ENCODE measurements at regions not wholly inside any gene's neighbourhood (a gene's known extent, or its start where the extent isn't known, plus 50 kb on each side); places are given as distances from the start of the nearest gene placed in this dataset.

- no peaks in the 10 kb centered on the region for H3K4me1 ChIP-seq (ENCODE audit: control insufficient read depth, low read length)
- peaks cover 6% of the 10 kb centered on the region; the same call in 1 of the 2 replicates for H3K9me3 ChIP-seq (ENCODE audit: control insufficient read depth, insufficient read depth, low read length)
- H3K9me2 ChIP-seq (replicated peaks; ENCODE audit: control insufficient read depth, low read length): no peaks in the 10 kb centered on the region
- H4K20me1 ChIP-seq (ENCODE audit: control insufficient read depth, insufficient read depth, low read depth, low read length): no peaks in the 10 kb centered on the region
- no peak for TF ChIP-seq EZH2phosphoT487 (IDR thresholded peaks at IDR 0.05; ENCODE audit: borderline replicate concordance, low read length)
- H3K79me2 ChIP-seq (ENCODE audit: control insufficient read depth, low read length): no peaks in the 10 kb centered on the region
- no peak overlapping the region for H3K4me2 ChIP-seq (ENCODE audit: low read length)
- no peak overlapping the region for H3K4me3 ChIP-seq (ENCODE audit: low read length)
- no peak overlapping the region for H3K27ac ChIP-seq (ENCODE audit: low read depth, low read length)
- H3K36me3 ChIP-seq (ENCODE audit: control insufficient read depth, low read length): no peaks in the 10 kb centered on the region
- H3K27me3 ChIP-seq (ENCODE audit: control insufficient read depth, low read length): no peaks in the 10 kb centered on the region
- H3F3A ChIP-seq (ENCODE audit: control insufficient read depth, insufficient read depth): no peaks in the 10 kb centered on the region
These were observed 640.6 kb downstream of the EPHA4 start for GRCh38 chr2:220931491-220931890.

DNA sequence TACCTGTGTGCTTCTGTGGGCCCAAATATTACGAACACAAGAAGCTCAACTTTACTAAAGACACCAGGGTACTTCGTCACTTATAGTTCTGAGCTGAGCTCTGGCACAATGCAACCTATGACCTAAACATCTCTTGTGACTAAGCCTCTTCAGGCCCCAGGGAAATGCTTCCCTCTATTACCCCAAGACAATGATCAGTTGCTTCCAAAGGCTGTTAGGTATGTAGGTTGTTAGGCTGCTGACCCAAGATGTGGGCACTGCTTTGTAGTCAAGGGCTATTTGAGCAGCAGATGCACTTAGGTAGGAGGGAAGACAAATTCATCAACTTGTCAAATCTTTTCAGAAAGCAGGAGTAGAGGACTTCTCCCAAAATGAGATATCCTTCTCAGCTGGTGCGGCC, 640.1 kb downstream of the EPHA4 start:
- Histone ChIP-seq H3K36me3 (ENCODE audit: control insufficient read depth, low read length) (no peaks in the 10 kb centered on the region), H3K27me3 (ENCODE audit: control insufficient read depth, low read length) (no peaks in the 10 kb centered on the region), H3K9me2 (replicated peaks; ENCODE audit: control insufficient read depth, low read length) (no peaks in the 10 kb centered on the region), H3K79me2 (ENCODE audit: control insufficient read depth, low read length) (no peaks in the 10 kb centered on the region), H3K27ac (ENCODE audit: low read depth, low read length) (no peak overlapping the region), H3K4me3 (ENCODE audit: low read length) (no peak overlapping the region), H3K9me3 (ENCODE audit: control insufficient read depth, insufficient read depth, low read length) (peaks cover 2% of the 10 kb centered on the region; the same call in 1 of the 2 replicates), H3F3A (ENCODE audit: control insufficient read depth, insufficient read depth) (no peaks in the 10 kb centered on the region), H3K4me2 (ENCODE audit: low read length) (no peak overlapping the region), H3K4me1 (ENCODE audit: control insufficient read depth, low read length) (no peaks in the 10 kb centered on the region), H4K20me1 (ENCODE audit: control insufficient read depth, insufficient read depth, low read depth, low read length) (no peaks in the 10 kb centered on the region)
- TF ChIP-seq EZH2phosphoT487 (IDR thresholded peaks at IDR 0.05; ENCODE audit: borderline replicate concordance, low read length): no peak
- TF ChIP-seq, protein P1, sequence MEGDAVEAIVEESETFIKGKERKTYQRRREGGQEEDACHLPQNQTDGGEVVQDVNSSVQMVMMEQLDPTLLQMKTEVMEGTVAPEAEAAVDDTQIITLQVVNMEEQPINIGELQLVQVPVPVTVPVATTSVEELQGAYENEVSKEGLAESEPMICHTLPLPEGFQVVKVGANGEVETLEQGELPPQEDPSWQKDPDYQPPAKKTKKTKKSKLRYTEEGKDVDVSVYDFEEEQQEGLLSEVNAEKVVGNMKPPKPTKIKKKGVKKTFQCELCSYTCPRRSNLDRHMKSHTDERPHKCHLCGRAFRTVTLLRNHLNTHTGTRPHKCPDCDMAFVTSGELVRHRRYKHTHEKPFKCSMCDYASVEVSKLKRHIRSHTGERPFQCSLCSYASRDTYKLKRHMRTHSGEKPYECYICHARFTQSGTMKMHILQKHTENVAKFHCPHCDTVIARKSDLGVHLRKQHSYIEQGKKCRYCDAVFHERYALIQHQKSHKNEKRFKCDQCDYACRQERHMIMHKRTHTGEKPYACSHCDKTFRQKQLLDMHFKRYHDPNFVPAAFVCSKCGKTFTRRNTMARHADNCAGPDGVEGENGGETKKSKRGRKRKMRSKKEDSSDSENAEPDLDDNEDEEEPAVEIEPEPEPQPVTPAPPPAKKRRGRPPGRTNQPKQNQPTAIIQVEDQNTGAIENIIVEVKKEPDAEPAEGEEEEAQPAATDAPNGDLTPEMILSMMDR (IDR thresholded peaks at IDR 0.05; ENCODE audit: low read depth, low read length, poor library complexity, severe bottlenecking): no peak

- Histone ChIP-seq H3K4me2 (ENCODE audit: low read length) (no peak overlapping the region), H3K9me3 (ENCODE audit: control insufficient read depth, insufficient read depth, low read length) (no peaks in the 10 kb centered on the region), H3K4me3 (ENCODE audit: low read length) (no peak overlapping the region), H3F3A (ENCODE audit: control insufficient read depth, insufficient read depth) (no peaks in the 10 kb centered on the region), H3K79me2 (ENCODE audit: control insufficient read depth, low read length) (no peaks in the 10 kb centered on the region), H3K36me3 (ENCODE audit: control insufficient read depth, low read length) (no peaks in the 10 kb centered on the region), H4K20me1 (ENCODE audit: control insufficient read depth, insufficient read depth, low read depth, low read length) (no peaks in the 10 kb centered on the region), H3K27me3 (ENCODE audit: control insufficient read depth, low read length) (no peaks in the 10 kb centered on the region), H3K4me1 (ENCODE audit: control insufficient read depth, low read length) (no peaks in the 10 kb centered on the region), H3K9me2 (replicated peaks; ENCODE audit: control insufficient read depth, low read length) (no peaks in the 10 kb centered on the region), H3K27ac (ENCODE audit: low read depth, low read length) (no peak overlapping the region)
- no peak for TF ChIP-seq EZH2phosphoT487 (IDR thresholded peaks at IDR 0.05; ENCODE audit: borderline replicate concordance, low read length)
- TF ChIP-seq, protein P1 (IDR thresholded peaks at IDR 0.05; ENCODE audit: low read depth, low read length, poor library complexity, severe bottlenecking): no peak
These were observed 636.2 kb downstream of the EPHA4 start for GRCh38 chr2:220935789-220936321.

DNA sequence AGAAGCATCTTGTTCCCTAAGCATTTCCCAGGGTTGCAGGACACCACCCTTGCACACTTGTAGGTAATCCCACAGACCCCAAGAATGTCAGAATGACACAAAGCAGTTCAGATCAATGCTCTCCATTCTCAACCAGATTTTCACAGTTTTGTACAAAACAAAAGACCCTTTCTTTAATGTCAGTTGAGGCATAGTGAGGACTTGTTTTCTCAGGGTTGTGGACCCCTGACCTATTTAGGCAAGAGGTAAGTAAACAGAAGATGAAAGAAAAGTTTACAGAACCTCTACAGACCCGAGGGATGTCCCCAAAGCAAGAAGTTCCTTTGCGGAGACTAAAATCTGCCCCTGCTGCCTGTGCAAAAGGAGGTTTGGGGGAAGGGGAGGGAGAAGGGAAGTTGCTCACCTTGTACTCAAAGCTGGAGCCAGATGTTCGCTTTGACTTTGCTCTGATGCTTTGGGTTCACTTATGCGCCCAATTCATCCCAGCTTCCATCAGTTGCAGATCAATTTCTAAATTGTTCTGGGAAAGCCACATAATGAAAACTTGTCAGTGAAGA, 635.4 kb downstream of the EPHA4 start:
- Histone ChIP-seq H3K36me3 (ENCODE audit: control insufficient read depth, low read length) (no peaks in the 10 kb centered on the region), H3K27me3 (ENCODE audit: control insufficient read depth, low read length) (no peaks in the 10 kb centered on the region), H3K4me2 (ENCODE audit: low read length) (no peak overlapping the region), H3K79me2 (ENCODE audit: control insufficient read depth, low read length) (no peaks in the 10 kb centered on the region), H3K27ac (ENCODE audit: low read depth, low read length) (no peak overlapping the region), H3K4me1 (ENCODE audit: control insufficient read depth, low read length) (no peaks in the 10 kb centered on the region), H3K9me2 (replicated peaks; ENCODE audit: control insufficient read depth, low read length) (no peaks in the 10 kb centered on the region), H3K9me3 (ENCODE audit: control insufficient read depth, insufficient read depth, low read length) (no peaks in the 10 kb centered on the region), H3K4me3 (ENCODE audit: low read length) (no peak overlapping the region), H3F3A (ENCODE audit: control insufficient read depth, insufficient read depth) (no peaks in the 10 kb centered on the region), H4K20me1 (ENCODE audit: control insufficient read depth, insufficient read depth, low read depth, low read length) (no peaks in the 10 kb centered on the region)
- TF ChIP-seq EZH2phosphoT487 (IDR thresholded peaks at IDR 0.05; ENCODE audit: borderline replicate concordance, low read length): no peak
- TF ChIP-seq, protein P1 (IDR thresholded peaks at IDR 0.05; ENCODE audit: low read depth, low read length, poor library complexity, severe bottlenecking): no peak
